ENCODE measurements at regions not wholly inside any gene's neighbourhood (a gene's known extent, or its start where the extent isn't known, plus 50 kb on each side); places are given as distances from the start of the nearest gene placed in this dataset.
A peak's percentile ranks its signal among the peaks of the same experiment; 100 is the strongest.

DNA sequence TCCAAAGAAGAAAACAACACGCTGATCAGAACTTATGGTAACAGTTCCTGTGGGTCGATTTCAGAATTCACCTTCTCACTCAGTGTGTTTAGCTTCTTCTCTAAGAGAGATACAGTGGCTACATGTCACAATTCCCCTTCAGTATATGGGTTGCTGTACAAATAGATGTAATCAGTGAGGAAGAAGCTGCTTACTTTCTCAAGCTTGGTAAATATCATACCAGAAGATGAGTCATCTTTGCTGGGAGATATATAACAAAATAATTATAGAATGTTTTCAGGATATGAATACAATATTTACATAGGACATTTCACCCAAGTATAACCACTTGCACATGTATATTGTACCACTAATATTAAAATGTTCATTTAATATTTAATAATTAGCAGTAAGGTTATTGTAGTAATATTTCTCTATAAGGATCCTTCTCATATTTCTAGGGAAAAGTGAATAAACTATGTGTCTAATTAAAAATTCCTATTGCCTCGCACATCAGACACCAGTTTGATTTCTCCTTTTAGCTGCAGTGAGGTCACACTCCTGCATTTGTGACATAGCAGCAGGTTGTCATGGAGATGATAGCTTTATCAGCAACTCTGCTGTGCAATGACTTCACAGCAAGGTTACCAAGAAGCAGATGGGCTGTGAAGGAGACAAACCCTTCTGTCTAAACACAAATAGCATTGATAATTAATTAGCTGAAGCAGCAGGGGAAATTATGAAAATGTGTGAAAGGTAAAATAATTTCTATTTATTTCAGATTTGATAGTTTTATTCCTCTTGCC, 211.4 kb downstream of the TUSC7 start:
- H3K36me3 ChIP-seq (ENCODE audit: control insufficient read depth in 1 of 2, insufficient read depth in 2 of 2, low read length in 2 of 2): no peaks in the 10 kb centered on the region
- no peak overlapping the region for H2BK12ac ChIP-seq (ENCODE audit: low read length)
- H3K14ac ChIP-seq (ENCODE audit: low read length): no peak overlapping the region
- H4K91ac ChIP-seq (ENCODE audit: low read depth, low read length): no peak overlapping the region
- WGBS (ENCODE audit: extremely low coverage, insufficient coverage, insufficient read length): no CpG with 5 or more reads among the region's 3 CpGs
- no peak overlapping the region for H3K9ac ChIP-seq (ENCODE audit: low read length)
- no peak overlapping the region for H2BK120ac ChIP-seq (ENCODE audit: insufficient read depth, low read length, poor library complexity)
- no peak overlapping the region for H2BK5ac ChIP-seq (ENCODE audit: low read depth, low read length, poor library complexity)
- no peak overlapping the region for H3K18ac ChIP-seq (ENCODE audit: low read length)
- no peaks in the 10 kb centered on the region for H3K4me1 ChIP-seq (ENCODE audit: control insufficient read depth in 1 of 2, insufficient read depth in 2 of 2, low read length in 2 of 2)
- no peak overlapping the region for H4K12ac ChIP-seq (ENCODE audit: low read depth, low read length)
- H3K4ac ChIP-seq (ENCODE audit: low read depth, low read length): no peak overlapping the region
- no peak overlapping the region for H3K23ac ChIP-seq (ENCODE audit: low read length)
- peak in 1 of 2 donors; percentile 21 for DNase-seq
- no peaks in the 10 kb centered on the region for H3K27me3 ChIP-seq (ENCODE audit: insufficient read depth, low read length)
- H3K79me1 ChIP-seq (ENCODE audit: low read length): no peaks in the 10 kb centered on the region
- H3K27ac ChIP-seq (ENCODE audit: low read depth, low read length): no peak overlapping the region
- no peak overlapping the region for H4K8ac ChIP-seq (ENCODE audit: low read depth, low read length)
- no peaks in the 10 kb centered on the region for H3K9me3 ChIP-seq (ENCODE audit: insufficient read depth, low read depth, low read length)
- no peak overlapping the region for H3K4me2 ChIP-seq (ENCODE audit: low read length)
- no peak overlapping the region for H2AFZ ChIP-seq (ENCODE audit: insufficient read depth, low read length, poor library complexity)
- H3K4me3 ChIP-seq (ENCODE audit: low read depth, low read length): no peak overlapping the region
- no peak overlapping the region for H2AK5ac ChIP-seq (ENCODE audit: low read length)
- H3K79me2 ChIP-seq (ENCODE audit: control insufficient read depth, insufficient read depth, low read length, poor library complexity): no peaks in the 10 kb centered on the region

DNA sequence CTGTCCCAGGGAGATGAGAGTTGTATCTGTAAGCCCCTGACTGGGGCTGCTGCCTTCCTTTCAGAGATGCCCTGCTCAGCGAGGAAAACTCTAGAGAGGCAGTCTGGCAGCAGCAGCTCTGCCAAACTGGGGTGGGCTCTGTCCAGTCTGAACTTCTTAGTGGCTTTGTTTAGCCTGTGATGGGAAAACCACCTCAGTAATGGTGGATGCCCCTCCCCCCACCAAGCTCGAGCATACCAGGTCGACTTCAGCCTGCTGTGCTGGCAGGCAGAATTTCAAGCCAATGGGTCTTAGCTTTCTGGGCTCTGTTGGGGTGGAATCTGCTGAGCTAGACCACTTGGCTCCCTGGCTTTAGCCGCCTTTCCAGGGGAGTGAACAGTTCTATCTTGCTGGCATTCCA, 218.3 kb downstream of the TUSC7 start:
- Histone ChIP-seq H3K14ac (ENCODE audit: low read length) (no peak overlapping the region), H3K79me1 (ENCODE audit: low read length) (no peaks in the 10 kb centered on the region), H4K8ac (ENCODE audit: low read depth, low read length) (no peak overlapping the region), H4K12ac (ENCODE audit: low read depth, low read length) (no peak overlapping the region), H3K4me1 (ENCODE audit: control insufficient read depth in 1 of 2, insufficient read depth in 2 of 2, low read length in 2 of 2) (no peaks in the 10 kb centered on the region), H3K4me3 (ENCODE audit: low read depth, low read length) (no peak overlapping the region), H3K4me2 (ENCODE audit: low read length) (no peak overlapping the region), H3K9ac (ENCODE audit: low read length) (no peak overlapping the region), H3K79me2 (ENCODE audit: control insufficient read depth, insufficient read depth, low read length, poor library complexity) (no peaks in the 10 kb centered on the region), H2BK12ac (ENCODE audit: low read length) (no peak overlapping the region), H3K18ac (ENCODE audit: low read length) (no peak overlapping the region), H2AK5ac (ENCODE audit: low read length) (no peak overlapping the region), H3K27me3 (ENCODE audit: insufficient read depth, low read length) (no peaks in the 10 kb centered on the region), H3K9me3 (ENCODE audit: insufficient read depth, low read depth, low read length) (peaks cover 2% of the 10 kb centered on the region), H3K36me3 (ENCODE audit: control insufficient read depth in 1 of 2, insufficient read depth in 2 of 2, low read length in 2 of 2) (no peaks in the 10 kb centered on the region), H2BK5ac (ENCODE audit: low read depth, low read length, poor library complexity) (no peak overlapping the region), H3K23ac (ENCODE audit: low read length) (no peak overlapping the region), H2BK120ac (ENCODE audit: insufficient read depth, low read length, poor library complexity) (no peak overlapping the region), H3K4ac (ENCODE audit: low read depth, low read length) (no peak overlapping the region), H4K91ac (ENCODE audit: low read depth, low read length) (no peak overlapping the region), H3K27ac (ENCODE audit: low read depth, low read length) (no peak overlapping the region), H2AFZ (ENCODE audit: insufficient read depth, low read length, poor library complexity) (no peak overlapping the region)
- WGBS (ENCODE audit: extremely low coverage, insufficient coverage, insufficient read length): no CpG with 5 or more reads among the region's 4 CpGs
- no peak for DNase-seq

DNA sequence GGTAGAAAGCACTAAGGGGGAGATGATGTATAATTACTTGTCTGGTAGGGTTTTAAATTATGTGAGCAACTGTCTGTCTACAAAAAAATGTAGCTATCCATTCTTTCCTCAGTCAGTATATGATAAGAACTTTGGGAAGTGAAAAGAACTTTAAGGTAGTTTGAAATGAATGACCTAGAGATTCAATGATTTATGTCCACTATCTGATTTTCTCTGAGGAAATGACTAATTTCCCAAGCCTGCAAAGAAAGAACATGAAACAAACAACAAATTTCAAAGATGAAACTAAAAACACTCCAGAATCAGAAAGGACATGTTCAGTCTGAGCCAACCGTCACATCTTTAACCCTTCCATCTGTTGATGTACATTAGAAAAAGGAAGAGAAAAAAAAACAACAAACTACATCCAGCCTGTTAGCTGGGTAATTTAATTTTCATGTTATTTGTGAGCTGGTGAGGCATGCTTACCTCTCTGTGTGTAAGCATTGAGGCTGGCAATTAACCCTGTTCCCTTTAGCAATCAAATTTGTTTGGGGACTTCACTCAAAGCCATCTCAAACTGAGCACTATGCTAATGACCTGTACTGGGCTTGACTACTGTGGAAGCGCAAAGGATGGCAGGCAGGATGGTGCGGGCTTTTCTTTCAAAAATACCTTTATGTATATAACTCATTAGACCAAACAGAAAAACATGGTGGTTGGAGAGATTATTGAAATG, 220.1 kb downstream of the TUSC7 start:
- Histone ChIP-seq H3K79me1 (ENCODE audit: low read length) (no peaks in the 10 kb centered on the region), H3K79me2 (ENCODE audit: control insufficient read depth, insufficient read depth, low read length, poor library complexity) (no peaks in the 10 kb centered on the region), H4K91ac (ENCODE audit: low read depth, low read length) (no peak overlapping the region), H3K27ac (ENCODE audit: low read depth, low read length) (no peak overlapping the region), H4K12ac (ENCODE audit: low read depth, low read length) (no peak overlapping the region), H3K4me3 (ENCODE audit: low read depth, low read length) (no peak overlapping the region), H3K9me3 (ENCODE audit: insufficient read depth, low read depth, low read length) (peaks cover 2% of the 10 kb centered on the region), H3K18ac (ENCODE audit: low read length) (no peak overlapping the region), H4K8ac (ENCODE audit: low read depth, low read length) (no peak overlapping the region), H3K9ac (ENCODE audit: low read length) (no peak overlapping the region), H2BK120ac (ENCODE audit: insufficient read depth, low read length, poor library complexity) (no peak overlapping the region), H2BK12ac (ENCODE audit: low read length) (no peak overlapping the region), H3K4me2 (ENCODE audit: low read length) (no peak overlapping the region), H3K27me3 (ENCODE audit: insufficient read depth, low read length) (no peaks in the 10 kb centered on the region), H3K4me1 (ENCODE audit: control insufficient read depth in 1 of 2, insufficient read depth in 2 of 2, low read length in 2 of 2) (no peaks in the 10 kb centered on the region), H3K36me3 (ENCODE audit: control insufficient read depth in 1 of 2, insufficient read depth in 2 of 2, low read length in 2 of 2) (no peaks in the 10 kb centered on the region), H2BK5ac (ENCODE audit: low read depth, low read length, poor library complexity) (no peak overlapping the region), H2AK5ac (ENCODE audit: low read length) (no peak overlapping the region), H2AFZ (ENCODE audit: insufficient read depth, low read length, poor library complexity) (no peak overlapping the region), H3K23ac (ENCODE audit: low read length) (no peak overlapping the region), H3K4ac (ENCODE audit: low read depth, low read length) (no peak overlapping the region), H3K14ac (ENCODE audit: low read length) (no peak overlapping the region)
- WGBS (ENCODE audit: extremely low coverage, insufficient coverage, insufficient read length): no CpG with 5 or more reads among the region's 3 CpGs
- DNase-seq: no peak

DNA sequence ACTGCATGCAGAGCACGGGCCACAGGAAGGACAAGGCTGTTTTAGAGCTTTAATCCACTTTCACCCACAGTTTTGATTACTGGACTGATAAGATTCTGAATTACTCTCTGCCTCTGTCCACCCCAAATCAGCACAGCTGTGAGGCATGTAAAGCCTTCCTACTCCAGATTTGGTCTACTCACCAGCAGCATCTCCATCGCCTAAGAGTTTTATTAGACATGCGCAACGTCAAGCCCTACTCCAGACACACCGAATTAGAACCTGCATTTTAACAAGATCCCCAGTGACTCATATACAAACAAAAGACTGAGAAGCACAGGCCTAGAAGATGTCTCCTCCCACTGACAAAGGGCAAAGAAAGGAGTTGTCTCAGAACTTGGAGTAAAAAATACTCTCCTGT, 221.2 kb downstream of the TUSC7 start:
- peaks cover 2% of the 10 kb centered on the region for H3K9me3 ChIP-seq (ENCODE audit: insufficient read depth, low read depth, low read length)
- no peak for DNase-seq

More for the DNA sequence above, 221.2 kb downstream of the TUSC7 start:
- H3K4me2 ChIP-seq (ENCODE audit: low read length): no peak overlapping the region
- H2AK5ac ChIP-seq (ENCODE audit: low read length): no peak overlapping the region
- no peak overlapping the region for H3K4me3 ChIP-seq (ENCODE audit: low read depth, low read length)
- no peaks in the 10 kb centered on the region for H3K79me2 ChIP-seq (ENCODE audit: control insufficient read depth, insufficient read depth, low read length, poor library complexity)
- H3K18ac ChIP-seq (ENCODE audit: low read length): no peak overlapping the region
- H3K14ac ChIP-seq (ENCODE audit: low read length): no peak overlapping the region
- H4K12ac ChIP-seq (ENCODE audit: low read depth, low read length): no peak overlapping the region
- H3K27ac ChIP-seq (ENCODE audit: low read depth, low read length): no peak overlapping the region
- H3K4ac ChIP-seq (ENCODE audit: low read depth, low read length): no peak overlapping the region
- H2BK12ac ChIP-seq (ENCODE audit: low read length): no peak overlapping the region
- H4K8ac ChIP-seq (ENCODE audit: low read depth, low read length): no peak overlapping the region
- H3K27me3 ChIP-seq (ENCODE audit: insufficient read depth, low read length): no peaks in the 10 kb centered on the region
- no peaks in the 10 kb centered on the region for H3K4me1 ChIP-seq (ENCODE audit: control insufficient read depth in 1 of 2, insufficient read depth in 2 of 2, low read length in 2 of 2)
- H2BK5ac ChIP-seq (ENCODE audit: low read depth, low read length, poor library complexity): no peak overlapping the region
- H3K79me1 ChIP-seq (ENCODE audit: low read length): no peaks in the 10 kb centered on the region
- no peak overlapping the region for H4K91ac ChIP-seq (ENCODE audit: low read depth, low read length)
- no peak overlapping the region for H3K23ac ChIP-seq (ENCODE audit: low read length)
- H3K9ac ChIP-seq (ENCODE audit: low read length): no peak overlapping the region
- no peak overlapping the region for H2BK120ac ChIP-seq (ENCODE audit: insufficient read depth, low read length, poor library complexity)
- no peaks in the 10 kb centered on the region for H3K36me3 ChIP-seq (ENCODE audit: control insufficient read depth in 1 of 2, insufficient read depth in 2 of 2, low read length in 2 of 2)
- H2AFZ ChIP-seq (ENCODE audit: insufficient read depth, low read length, poor library complexity): no peak overlapping the region
- no CpG with 5 or more reads among the region's 5 CpGs for WGBS (ENCODE audit: extremely low coverage, insufficient coverage, insufficient read length)

All from trophoblast cell (in vitro differentiated cells and primary cell).